WERI-Rb-1 (cell line): ENCODE measurements at regions not wholly inside any gene's neighbourhood (a gene's known extent, or its start where the extent isn't known, plus 50 kb on each side); places are given as distances from the start of the nearest gene placed in this dataset.

ENCODE experiments used
- DNase-seq: peaks from one replicate; pipeline ENCODE4 v3.0.0-alpha.2; 2020
- H3K27ac ChIP-seq: fragments of 250-450 bp; sonication (Bioruptor Pico); 2 replicates; pipeline ENCODE4 v1.5.1; 2020; ENCODE audit warnings: mild to moderate bottlenecking, moderate library complexity
- H3K27me3 ChIP-seq: fragments of 250-450 bp; sonication (Bioruptor Pico); 2 replicates; pipeline ENCODE4 v1.5.1; 2021; ENCODE audit warnings: mild to moderate bottlenecking, low read depth, moderate library complexity; ENCODE audit not compliant: insufficient read depth, severe bottlenecking
- H3K36me3 ChIP-seq: fragments of 250-450 bp; sonication (Bioruptor Pico); 2 replicates; pipeline ENCODE4 v1.5.1; 2020; ENCODE audit warnings: mild to moderate bottlenecking, moderate library complexity
- H3K4me3 ChIP-seq: 2 replicates; pipeline ENCODE4 v1.5.1; 2011; ENCODE audit warnings: low read depth, mild to moderate bottlenecking, control low read depth, low read length
- H3K9me3 ChIP-seq: fragments of 250-450 bp; sonication (Bioruptor Pico); 2 replicates; pipeline ENCODE4 v1.5.1; 2021; ENCODE audit warnings: mild to moderate bottlenecking, moderate library complexity; ENCODE audit not compliant: severe bottlenecking
- TF ChIP-seq, protein P1 (sequence below): IDR thresholded peaks from 2 replicates; pipeline ENCODE4 v1.5.1; 2011; ENCODE audit warnings: low read depth, mild to moderate bottlenecking, control low read depth, inconsistent platforms, low read length

DNA sequence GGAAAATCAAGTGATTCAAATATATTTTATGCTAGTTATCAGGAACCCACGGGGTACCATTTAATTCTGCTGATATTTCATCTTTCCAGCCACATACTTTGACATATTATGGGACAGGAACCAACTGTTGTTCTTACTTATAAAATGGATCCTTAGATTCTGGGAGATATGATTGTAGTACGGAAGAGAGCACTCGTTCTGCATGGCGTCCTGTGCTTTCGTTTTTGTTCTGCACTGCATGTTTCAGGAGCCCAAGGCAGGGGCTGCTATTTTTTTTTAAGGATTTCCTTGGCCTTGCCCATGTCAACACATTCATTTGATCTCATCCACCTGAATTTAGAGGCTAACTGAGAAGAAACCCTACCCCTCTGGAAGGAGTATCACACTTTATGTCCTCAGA is 245.5 kb upstream of the TLL1 start:
- Histone ChIP-seq H3K27me3 (no peaks in the 10 kb centered on the region), H3K27ac (no peak overlapping the region), H3K9me3 (no peaks in the 10 kb centered on the region), H3K36me3 (no peaks in the 10 kb centered on the region), H3K4me3 (no peak overlapping the region)
- no peak for DNase-seq
- TF ChIP-seq, protein P1, sequence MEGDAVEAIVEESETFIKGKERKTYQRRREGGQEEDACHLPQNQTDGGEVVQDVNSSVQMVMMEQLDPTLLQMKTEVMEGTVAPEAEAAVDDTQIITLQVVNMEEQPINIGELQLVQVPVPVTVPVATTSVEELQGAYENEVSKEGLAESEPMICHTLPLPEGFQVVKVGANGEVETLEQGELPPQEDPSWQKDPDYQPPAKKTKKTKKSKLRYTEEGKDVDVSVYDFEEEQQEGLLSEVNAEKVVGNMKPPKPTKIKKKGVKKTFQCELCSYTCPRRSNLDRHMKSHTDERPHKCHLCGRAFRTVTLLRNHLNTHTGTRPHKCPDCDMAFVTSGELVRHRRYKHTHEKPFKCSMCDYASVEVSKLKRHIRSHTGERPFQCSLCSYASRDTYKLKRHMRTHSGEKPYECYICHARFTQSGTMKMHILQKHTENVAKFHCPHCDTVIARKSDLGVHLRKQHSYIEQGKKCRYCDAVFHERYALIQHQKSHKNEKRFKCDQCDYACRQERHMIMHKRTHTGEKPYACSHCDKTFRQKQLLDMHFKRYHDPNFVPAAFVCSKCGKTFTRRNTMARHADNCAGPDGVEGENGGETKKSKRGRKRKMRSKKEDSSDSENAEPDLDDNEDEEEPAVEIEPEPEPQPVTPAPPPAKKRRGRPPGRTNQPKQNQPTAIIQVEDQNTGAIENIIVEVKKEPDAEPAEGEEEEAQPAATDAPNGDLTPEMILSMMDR, result no peak

DNA sequence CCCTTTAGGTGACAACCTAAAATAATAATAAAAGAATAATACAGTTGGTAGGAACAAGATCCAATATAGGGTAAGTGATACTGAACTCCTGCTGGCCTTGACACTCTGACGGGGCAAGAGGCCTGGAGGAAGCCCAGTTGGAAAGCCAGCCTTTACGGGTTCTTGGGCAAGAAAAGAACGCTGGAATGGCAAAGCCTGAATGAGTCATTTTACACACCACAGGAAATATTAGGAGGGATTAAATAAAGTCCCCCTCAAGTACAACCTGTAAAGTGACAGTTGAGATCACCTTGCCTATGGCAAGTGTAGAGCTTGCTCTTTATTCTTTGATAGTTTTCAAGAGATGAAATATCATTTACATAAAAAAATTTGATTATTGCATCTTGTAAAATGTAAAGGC is 244.5 kb upstream of the TLL1 start:
- H3K9me3 ChIP-seq, result no peaks in the 10 kb centered on the region
- H3K27me3 ChIP-seq, result no peaks in the 10 kb centered on the region
- DNase-seq, result no peak
- no peak overlapping the region for H3K27ac ChIP-seq
- H3K36me3 ChIP-seq, result no peaks in the 10 kb centered on the region
- TF ChIP-seq, protein P1, result no peak
- H3K4me3 ChIP-seq, result no peak overlapping the region

DNA sequence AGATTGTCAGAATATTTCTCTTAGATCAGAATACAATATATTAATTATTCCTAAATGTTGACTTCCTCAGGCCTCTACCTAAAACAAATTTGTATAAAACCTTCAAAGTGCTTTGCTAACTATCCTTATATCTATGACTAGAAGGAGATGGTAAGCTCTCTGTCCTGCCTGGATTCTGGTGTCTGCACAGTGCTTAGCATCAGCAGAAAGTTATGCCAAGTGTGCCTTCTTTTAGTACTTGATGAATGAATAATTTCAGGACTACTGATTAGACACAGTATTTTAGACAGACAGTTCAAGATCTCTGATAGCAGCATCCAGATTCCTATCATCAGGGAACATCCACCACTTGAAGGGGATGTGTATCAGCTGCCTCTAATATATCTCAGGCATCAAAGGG is 242.4 kb upstream of the TLL1 start:
- H3K4me3 ChIP-seq, result no peak overlapping the region
- no peaks in the 10 kb centered on the region for H3K9me3 ChIP-seq
- no peak overlapping the region for H3K27ac ChIP-seq
- no peaks in the 10 kb centered on the region for H3K27me3 ChIP-seq
- no peak for DNase-seq
- TF ChIP-seq, protein P1, result no peak
- H3K36me3 ChIP-seq, result no peaks in the 10 kb centered on the region

DNA sequence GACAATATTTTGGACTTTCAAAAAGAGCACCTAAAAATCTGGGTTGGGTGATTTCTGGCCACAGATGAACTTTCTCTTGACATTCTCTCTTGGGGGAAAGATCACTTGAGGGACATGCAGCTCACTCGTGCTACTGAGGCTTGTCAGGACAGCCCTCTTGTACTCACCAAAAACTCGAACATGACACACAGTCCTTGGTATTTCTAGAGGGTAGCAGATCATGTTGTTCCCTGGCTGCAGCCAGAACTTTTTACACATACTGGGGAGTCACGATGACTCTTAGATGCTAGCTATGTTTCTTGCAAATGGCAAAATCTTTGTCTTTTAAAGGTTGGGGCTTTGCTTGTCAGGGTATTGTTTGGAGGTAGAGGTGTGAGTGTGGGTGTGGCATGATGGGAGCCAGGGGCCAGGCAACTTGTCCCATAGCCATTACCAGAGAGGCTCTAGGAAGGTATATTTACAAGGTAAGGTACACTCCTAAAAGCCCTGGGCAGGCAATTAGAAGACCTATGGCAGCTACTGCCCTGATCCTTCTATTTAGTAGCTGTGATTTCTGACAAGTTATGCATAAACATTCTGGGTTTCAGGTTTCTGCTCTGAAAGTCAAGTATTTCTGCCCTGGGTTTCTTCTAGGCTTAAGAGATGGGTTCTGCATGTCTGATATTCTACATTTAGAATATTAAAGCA is 241.7 kb upstream of the TLL1 start:
- Histone ChIP-seq H3K4me3 (no peak overlapping the region), H3K36me3 (no peaks in the 10 kb centered on the region), H3K9me3 (no peaks in the 10 kb centered on the region), H3K27ac (no peak overlapping the region), H3K27me3 (no peaks in the 10 kb centered on the region)
- DNase-seq, result no peak
- TF ChIP-seq, protein P1, result no peak

DNA sequence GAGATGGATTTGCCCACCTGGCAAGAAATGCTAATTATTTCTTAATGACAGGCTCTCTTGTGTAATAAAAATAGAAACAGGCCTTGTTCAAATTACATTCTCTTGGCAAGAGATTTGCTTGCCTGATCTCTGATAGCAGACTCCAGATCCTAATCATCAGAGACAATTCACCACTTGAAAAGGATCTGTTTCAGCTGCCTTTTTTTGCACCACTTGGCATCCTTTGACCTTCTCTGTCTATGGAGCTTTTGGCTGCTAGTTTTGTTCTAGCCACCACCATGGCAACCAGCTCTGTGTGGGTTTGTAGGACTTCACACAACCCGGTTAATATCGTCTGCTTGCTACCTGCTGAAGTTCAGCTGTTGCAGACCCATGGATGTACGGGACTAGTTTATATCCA is 241.1 kb upstream of the TLL1 start:
- no peak for DNase-seq
- no peak overlapping the region for H3K4me3 ChIP-seq
- no peaks in the 10 kb centered on the region for H3K36me3 ChIP-seq
- no peaks in the 10 kb centered on the region for H3K27me3 ChIP-seq
- TF ChIP-seq, protein P1, result no peak
- no peak overlapping the region for H3K27ac ChIP-seq
- H3K9me3 ChIP-seq, result no peaks in the 10 kb centered on the region

DNA sequence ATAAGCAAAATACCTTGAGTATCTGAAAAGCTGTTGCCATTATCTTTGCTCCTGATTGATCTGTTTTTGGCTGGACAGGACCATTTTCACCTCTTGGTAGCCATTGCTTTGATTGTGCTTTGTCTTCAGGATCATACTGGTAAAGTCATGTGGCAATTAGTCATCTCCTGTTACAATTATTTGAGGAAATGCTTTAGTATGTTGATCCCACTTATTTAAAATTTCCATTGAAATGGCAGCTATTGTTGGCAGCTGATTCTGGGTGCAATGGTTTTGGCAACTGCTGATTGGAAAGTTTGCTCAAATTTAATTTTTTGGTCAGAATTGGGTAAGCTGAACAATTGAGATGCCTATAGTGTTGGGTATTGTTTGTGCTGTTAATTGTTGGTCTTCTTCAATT is 238.3 kb upstream of the TLL1 start:
- no peak overlapping the region for H3K27ac ChIP-seq

More for the DNA sequence above, 238.3 kb upstream of the TLL1 start:
- Histone ChIP-seq H3K9me3 (no peaks in the 10 kb centered on the region), H3K36me3 (no peaks in the 10 kb centered on the region), H3K27me3 (no peaks in the 10 kb centered on the region), H3K4me3 (no peak overlapping the region)
- no peak for DNase-seq
- TF ChIP-seq, protein P1, result no peak
